H1 (cell line): ENCODE measurements at regions not wholly inside any gene's neighbourhood (a gene's known extent, or its start where the extent isn't known, plus 50 kb on each side); places are given as distances from the start of the nearest gene placed in this dataset.

Experiments used
- CTCF ChIA-PET: fragments of 300-600 bp; sonication (Branson Sonifier 250); formaldehyde crosslinking; loops from one replicate; lab custom pipeline; 2021; ENCODE audit not compliant: partially characterized antibody; lab: Charles Lee
- POLR2A ChIA-PET: fragments of 300-600 bp; sonication (Branson Sonifier 250); formaldehyde crosslinking; loops from one replicate; lab custom pipeline; 2021; ENCODE audit warnings: inconsistent platforms; ENCODE audit not compliant: partially characterized antibody; lab: Charles Lee
- DNase-seq, 2 experiments: peaks; one replicate each; pipeline versions ENCODE4 v3.0.0 to v3.0.0-alpha.2; 2010 to 2022; ENCODE audit warnings: low spot score in 2 of 2, low read depth in 1 of 2, mixed read lengths in 1 of 2
- FAIRE-seq: peaks from 2 replicates; lab custom pipeline; 2011; peaks lifted over from hg19 to GRCh38; lab: Jason Lieb, UNC
- H2AFZ ChIP-seq: 2 replicates; pipeline ENCODE4 v1.8.1; 2012; ENCODE audit warnings: low read length, inconsistent platforms
- H2AK5ac ChIP-seq: 2 replicates; pipeline ENCODE4 v1.6.1; 2013; ENCODE audit warnings: low read depth, low read length
- H2BK120ac ChIP-seq: replicated peaks from 2 replicates; pipeline ENCODE3; 2013; ENCODE audit warnings: low read depth, low read length, inconsistent platforms
- H2BK12ac ChIP-seq: 2 replicates; pipeline ENCODE4 v1.6.1; 2013; ENCODE audit warnings: low read depth, low read length
- H2BK15ac ChIP-seq: 2 replicates; pipeline ENCODE4 v1.6.1; 2013; ENCODE audit warnings: low read length
- H2BK20ac ChIP-seq: 2 replicates; pipeline ENCODE4 v1.6.1; 2013; ENCODE audit warnings: low read length
- H2BK5ac ChIP-seq: 2 replicates; pipeline ENCODE4 v1.6.1; 2013; ENCODE audit warnings: low read depth, low read length
- H3K14ac ChIP-seq: 2 replicates; pipeline ENCODE4 v1.6.1; 2013; ENCODE audit warnings: inconsistent platforms; ENCODE audit not compliant: insufficient read length
- H3K18ac ChIP-seq: 2 replicates; pipeline ENCODE4 v1.6.1; 2013; ENCODE audit warnings: low read length; ENCODE audit errors: extremely low read depth
- H3K23ac ChIP-seq: 2 replicates; pipeline ENCODE4 v1.6.1; 2013; ENCODE audit warnings: inconsistent platforms; ENCODE audit not compliant: insufficient read length
- H3K23me2 ChIP-seq: 2 replicates; pipeline ENCODE4 v1.6.1; 2013; ENCODE audit warnings: low read depth, low read length
- H3K27ac ChIP-seq: 2 replicates; pipeline ENCODE4 v1.6.1; 2011; ENCODE audit warnings: low read depth, low read length, inconsistent platforms
- H3K27me3 ChIP-seq, 4 experiments: replicated peaks in 1 of 4; 1 replicate in 1 of 4; 2 replicates in 3 of 4; pipeline versions ENCODE4 v1.6.1 to v1.8.1; 2011 to 2013; ENCODE audit warnings: low read length in 3 of 4, mild to moderate bottlenecking in 3 of 4, inconsistent platforms in 2 of 4, mixed read lengths in 2 of 4, moderate library complexity in 1 of 4; ENCODE audit not compliant: control insufficient read depth in 3 of 4, insufficient read depth in 3 of 4; ENCODE audit errors: extremely low read depth in 1 of 4
- H3K36me3 ChIP-seq, 4 experiments: 2 replicates each; pipeline versions ENCODE4 v1.6.1 to v1.8.1; 2011 to 2013; ENCODE audit warnings: mild to moderate bottlenecking in 4 of 4, low read length in 3 of 4, moderate library complexity in 2 of 4, control low read depth in 1 of 4, inconsistent platforms in 1 of 4; ENCODE audit not compliant: insufficient read depth in 4 of 4, control insufficient read depth in 2 of 4
- H3K4ac ChIP-seq: replicated peaks from 2 replicates; pipeline ENCODE3; 2013; ENCODE audit warnings: low read length, low read depth, mixed read lengths, inconsistent platforms; ENCODE audit not compliant: insufficient read length
- H3K4me1 ChIP-seq, 4 experiments: replicated peaks in 1 of 4; 1 replicate in 1 of 4; 2 replicates in 3 of 4; pipeline versions ENCODE4 v1.6.1 to v1.8.1; 2011 to 2013; ENCODE audit warnings: low read length in 3 of 4, inconsistent platforms in 2 of 4, mixed read lengths in 1 of 4; ENCODE audit not compliant: insufficient read depth in 4 of 4, control insufficient read depth in 3 of 4
- H3K4me2 ChIP-seq, 2 experiments: 2 replicates each; pipeline versions ENCODE4 v1.6.1 to v1.8.1; 2011 to 2013; ENCODE audit warnings: low read depth in 2 of 2, low read length in 2 of 2, control low read depth in 1 of 2, inconsistent platforms in 1 of 2, mild to moderate bottlenecking in 1 of 2; ENCODE audit not compliant: insufficient read depth in 1 of 2
- H3K4me3 ChIP-seq, 4 experiments: fragments of 200-600, 300-600 bp in 1 of 4; sonication (generic), shearing (Covaris generic), sonication (Bioruptor Twin) in 1 of 4; 2 replicates each; pipeline versions ENCODE4 v1.5.1 to v1.8.1; 2011 to 2016; ENCODE audit warnings: low read length in 4 of 4, low read depth in 3 of 4, control low read depth in 2 of 4, inconsistent platforms in 2 of 4, mild to moderate bottlenecking in 2 of 4, mixed read lengths in 1 of 4, moderate library complexity in 1 of 4; ENCODE audit not compliant: insufficient read depth in 2 of 4; ENCODE audit errors: extremely low read depth in 1 of 4
- H3K56ac ChIP-seq: replicated peaks from 2 replicates; pipeline ENCODE3; 2013; ENCODE audit warnings: low read depth, mild to moderate bottlenecking, mixed read lengths, low read length, inconsistent platforms; ENCODE audit not compliant: insufficient read length
- H3K79me1 ChIP-seq: 2 replicates; pipeline ENCODE4 v1.6.1; 2013; ENCODE audit warnings: low read depth, low read length, control low read depth
- H3K79me2 ChIP-seq, 2 experiments: 2 replicates each; pipeline versions ENCODE4 v1.6.1 to v1.8.1; 2012 to 2013; ENCODE audit warnings: low read length in 2 of 2, mild to moderate bottlenecking in 2 of 2, inconsistent platforms in 1 of 2; ENCODE audit not compliant: insufficient read depth in 2 of 2, control insufficient read depth in 1 of 2
- H3K9ac ChIP-seq, 4 experiments: replicated peaks in 1 of 4; 1 replicate in 1 of 4; 2 replicates in 3 of 4; pipeline versions ENCODE4 v1.6.1 to v1.8.1; 2011 to 2013; ENCODE audit warnings: low read depth in 3 of 4, low read length in 3 of 4, control low read depth in 2 of 4, mild to moderate bottlenecking in 2 of 4, moderate library complexity in 2 of 4, inconsistent platforms in 1 of 4; ENCODE audit errors: extremely low read depth in 1 of 4
- H3K9me3 ChIP-seq, 2 experiments: 2 replicates each; pipeline versions ENCODE4 v1.6.1 to v1.8.1; 2012 to 2013; ENCODE audit warnings: mild to moderate bottlenecking in 2 of 2, moderate library complexity in 2 of 2, control low read depth in 1 of 2, inconsistent platforms in 1 of 2, low read depth in 1 of 2, low read length in 1 of 2, mixed read lengths in 1 of 2; ENCODE audit not compliant: insufficient read depth in 2 of 2
- H4K20me1 ChIP-seq, 2 experiments: replicated peaks in 1 of 2; 2 replicates each; pipeline versions ENCODE3 to v1.8.1; 2011 to 2013; ENCODE audit warnings: inconsistent platforms in 2 of 2, low read length in 2 of 2, mild to moderate bottlenecking in 1 of 2; ENCODE audit not compliant: insufficient read depth in 2 of 2, control insufficient read depth in 1 of 2
- H4K5ac ChIP-seq: 2 replicates; pipeline ENCODE4 v1.6.1; 2013; ENCODE audit warnings: low read length, low read depth, mixed read lengths, inconsistent platforms; ENCODE audit not compliant: insufficient read length
- H4K8ac ChIP-seq: 2 replicates; pipeline ENCODE4 v1.8.0; 2013; ENCODE audit warnings: mild to moderate bottlenecking, moderate library complexity, low read length, inconsistent platforms; ENCODE audit not compliant: insufficient read depth; ENCODE audit errors: extremely low read depth
- H4K91ac ChIP-seq: replicated peaks from 2 replicates; pipeline ENCODE3; 2013; ENCODE audit warnings: low read length, mixed read lengths, inconsistent platforms; ENCODE audit not compliant: insufficient read length
- ASH2L ChIP-seq: fragments of 200-600, 300-600 bp; sonication (generic); IDR thresholded peaks from one replicate; pipeline ENCODE4 v1.7.1; 2017; ENCODE audit warnings: low read length
- ATF3 ChIP-seq: IDR thresholded peaks from 2 replicates; pipeline ENCODE4 v1.6.1; 2011; ENCODE audit warnings: low read depth, mild to moderate bottlenecking, low read length; ENCODE audit not compliant: insufficient read depth
- CBX8 ChIP-seq: fragments of 300-800, 300-1000 bp; sonication (generic); IDR thresholded peaks from 2 replicates; pipeline ENCODE4 v1.7.1; 2016; ENCODE audit warnings: low read depth, low read length, borderline replicate concordance
- CHD2 ChIP-seq: IDR thresholded peaks from 2 replicates; pipeline ENCODE4 v1.6.1; 2012; ENCODE audit warnings: low read length, improper control_type of control experiment
- E2F6 ChIP-seq: IDR thresholded peaks from 2 replicates; pipeline ENCODE4 v1.6.1; 2012; ENCODE audit warnings: inconsistent platforms
- EGR1 ChIP-seq: IDR thresholded peaks from 2 replicates; pipeline ENCODE4 v1.6.1; 2011; ENCODE audit warnings: low read depth, low read length, borderline replicate concordance
- HDAC2 ChIP-seq, 2 experiments: fragments of 300-600 bp in 1 of 2; sonication (generic) in 1 of 2; IDR thresholded peaks; 2 replicates each; pipeline ENCODE4 v1.6.1; 2011 to 2012; ENCODE audit warnings: low read depth in 2 of 2, low read length in 2 of 2, mild to moderate bottlenecking in 2 of 2, moderate library complexity in 2 of 2, borderline replicate concordance in 1 of 2, inconsistent platforms in 1 of 2
- KDM1A ChIP-seq: fragments of 200-600, 300-600 bp; sonication (generic); IDR thresholded peaks from 2 replicates; pipeline ENCODE4 v1.7.1; 2016; ENCODE audit warnings: mild to moderate bottlenecking, low read length, borderline replicate concordance
- KDM4A ChIP-seq: IDR thresholded peaks from one replicate; pipeline ENCODE4 v1.7.1; 2012; ENCODE audit warnings: low read depth, mild to moderate bottlenecking, moderate library complexity, low read length, inconsistent platforms; ENCODE audit not compliant: severe bottlenecking
- POU5F1 ChIP-seq: IDR thresholded peaks from 2 replicates; pipeline ENCODE4 v1.6.1; 2011; ENCODE audit warnings: low read depth, mild to moderate bottlenecking, low read length, moderate library complexity
- RFX5 ChIP-seq: IDR thresholded peaks from 2 replicates; pipeline ENCODE4 v1.6.1; 2011; ENCODE audit warnings: low read depth, low read length, improper control_type of control experiment, borderline replicate concordance
- SIRT6 ChIP-seq: IDR thresholded peaks from one replicate; pipeline ENCODE4 v1.7.1; 2012; ENCODE audit warnings: low read length, inconsistent platforms
- SP4 ChIP-seq: IDR thresholded peaks from 2 replicates; pipeline ENCODE4 v1.6.1; 2012; ENCODE audit warnings: low read length, inconsistent platforms
- SUZ12 ChIP-seq: fragments of 200-600 bp; sonication (generic); IDR thresholded peaks from 2 replicates; pipeline ENCODE4 v1.6.1; 2012; ENCODE audit warnings: mild to moderate bottlenecking, inconsistent platforms, low read length, moderate library complexity, mixed read lengths

GRCh38 chrX:121871122-121871521 lies 823.7 kb downstream of the GLUD2 start (continued):
- TF ChIP-seq SIRT6 (no peak), POU5F1 (no peak)

GRCh38 chrX:121876305-121876704 lies 828.9 kb downstream of the GLUD2 start:
- Histone ChIP-seq H3K56ac (no peak overlapping the region), H3K9ac (no peak overlapping the region), H4K5ac (no peak overlapping the region), H3K79me2 (no peaks in the 10 kb centered on the region), H2BK20ac (no peak overlapping the region), H3K79me1 (no peaks in the 10 kb centered on the region), H3K14ac (no peak overlapping the region), H3K4ac (no peak overlapping the region), H3K18ac (no peak overlapping the region), H4K20me1 (no peaks in the 10 kb centered on the region), H2AFZ (no peak overlapping the region), H3K4me2 (no peak overlapping the region), H2AK5ac (no peak overlapping the region), H3K23ac (no peak overlapping the region), H2BK120ac (no peak overlapping the region), H4K91ac (no peak overlapping the region), H2BK5ac (no peak overlapping the region), H3K4me3 (no peak overlapping the region), H3K27me3 (no peaks in the 10 kb centered on the region), H2BK12ac (no peak overlapping the region), H3K9me3 (no peaks in the 10 kb centered on the region; a peak in 1 of 4 replicates), H3K23me2 (no peaks in the 10 kb centered on the region), H3K4me1 (no peaks in the 10 kb centered on the region), H2BK15ac (no peak overlapping the region), H3K36me3 (no peaks in the 10 kb centered on the region), H4K8ac (no peak overlapping the region), H3K27ac (no peak overlapping the region)
- DNase-seq (no peak), FAIRE-seq (no peak)
- ChIA-PET CTCF (no interaction called here), POLR2A (no interaction called here)
- TF ChIP-seq SP4, result no peak
- no peak for TF ChIP-seq E2F6
- TF ChIP-seq SUZ12, result no peak
- TF ChIP-seq EGR1, result no peak
- TF ChIP-seq KDM4A, result no peak
- TF ChIP-seq CBX8, result no peak
- no peak for TF ChIP-seq HDAC2 (IDR thresholded peaks at IDR 0.05; ENCODE audit: borderline replicate concordance in 1 of 2, low read depth in 2 of 2, low read length in 2 of 2)
- no peak for TF ChIP-seq ASH2L
- TF ChIP-seq KDM1A, result no peak
- TF ChIP-seq CHD2, result no peak
- no peak for TF ChIP-seq RFX5
- no peak for TF ChIP-seq ATF3
